ENCODE measurements at regions not wholly inside any gene's neighbourhood (a gene's known extent, or its start where the extent isn't known, plus 50 kb on each side); places are given as distances from the start of the nearest gene placed in this dataset.

DNA sequence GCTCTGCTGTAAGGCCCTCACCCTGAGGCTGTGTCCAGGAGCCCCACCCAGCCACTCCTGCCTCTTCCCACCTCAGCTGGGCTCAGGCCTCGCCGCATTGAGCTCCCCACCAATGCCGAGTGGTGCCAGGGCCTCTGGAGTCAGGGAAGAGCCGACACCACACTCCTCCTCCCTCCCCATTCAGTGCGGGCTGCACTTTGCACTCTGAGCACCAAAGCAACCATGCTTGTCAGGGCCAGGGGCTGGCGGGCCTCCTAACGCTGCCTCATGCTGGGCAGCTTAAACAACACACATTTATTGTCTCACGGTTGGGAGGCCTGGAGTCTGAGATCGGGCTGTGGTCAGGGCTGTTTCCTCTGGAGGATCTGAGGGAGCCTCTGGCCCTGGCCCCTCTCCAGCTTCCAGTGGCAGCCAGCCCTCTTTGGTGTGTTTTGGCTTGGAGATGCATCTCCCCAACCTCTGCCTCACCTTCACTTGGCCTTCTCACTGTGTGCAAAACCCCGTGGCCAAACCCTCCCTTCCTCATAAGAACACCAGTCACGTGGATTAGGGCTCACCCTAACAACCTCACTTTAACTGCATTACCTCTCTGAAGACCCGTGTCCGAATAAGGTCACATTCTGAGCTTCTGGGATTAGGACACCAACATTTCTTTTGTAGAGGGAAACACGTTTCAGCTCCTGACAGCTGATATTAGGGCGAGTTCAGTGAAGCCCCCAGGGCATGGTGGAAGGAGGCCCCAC, 157.8 kb downstream of the MED10 start:
- WGBS, 2 donors, result 29 to 45% methylated on average over 15 of the region's 15 CpGs
- H3K27ac ChIP-seq, result no peak overlapping the region
- H3K4me1 ChIP-seq, result peaks cover 0 to 3% (median 0%) of the 10 kb centered on the region in 4 donors
- H3K27me3 ChIP-seq, result no peaks in the 10 kb centered on the region
- H3K36me3 ChIP-seq, result no peaks in the 10 kb centered on the region
- TF ChIP-seq EP300 (IDR thresholded peaks at IDR 0.05), result no peak
- no peak for TF ChIP-seq CTCF (IDR thresholded peaks at IDR 0.05)
- TF ChIP-seq POLR2A (IDR thresholded peaks at IDR 0.05), result no peak
- DNase-seq (ENCODE audit: low spot score in 2 of 2), result no peak
- H3K9me3 ChIP-seq, result peaks cover 0 to 3% (median 0%) of the 10 kb centered on the region in 4 donors
- no peak overlapping the region for H3K4me3 ChIP-seq

DNA sequence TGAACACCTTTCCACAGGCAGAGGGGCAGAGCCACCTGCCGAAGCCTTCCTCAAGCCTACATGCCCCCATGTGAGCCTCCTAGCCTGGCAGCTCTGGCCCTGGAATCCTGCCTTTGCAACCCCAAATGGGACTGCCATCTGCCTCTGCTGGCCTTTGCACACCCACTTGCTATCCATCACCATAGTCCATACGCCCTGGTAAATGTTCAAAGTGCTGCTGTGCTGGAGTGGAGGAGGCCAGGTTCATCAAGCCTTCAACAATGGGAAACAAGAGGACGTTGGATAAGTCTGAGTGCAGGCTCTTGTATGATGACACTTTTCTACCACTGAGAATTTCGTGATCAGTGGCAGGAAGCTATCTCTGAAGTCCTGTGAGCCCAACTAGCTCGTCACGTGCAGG, 159.8 kb downstream of the MED10 start:
- Histone ChIP-seq H3K27me3 (no peaks in the 10 kb centered on the region), H3K9me3 (peaks cover 0 to 3% (median 0%) of the 10 kb centered on the region in 4 donors), H3K27ac (no peak overlapping the region), H3K36me3 (no peaks in the 10 kb centered on the region), H3K4me1 (peaks cover 0 to 3% (median 0%) of the 10 kb centered on the region in 4 donors), H3K4me3 (no peak overlapping the region)
- DNase-seq (ENCODE audit: low spot score in 2 of 2), result no peak
- no peak for TF ChIP-seq CTCF (IDR thresholded peaks at IDR 0.05)
- no peak for TF ChIP-seq POLR2A (IDR thresholded peaks at IDR 0.05)
- TF ChIP-seq EP300 (IDR thresholded peaks at IDR 0.05), result no peak
- 83 to 84% methylated on average over 6 of the region's 6 CpGs for WGBS, 2 donors

- no peak for DNase-seq (ENCODE audit: low spot score in 2 of 2)
- no peaks in the 10 kb centered on the region for H3K27me3 ChIP-seq
- H3K4me3 ChIP-seq, result no peak overlapping the region
- no peak for TF ChIP-seq CTCF (IDR thresholded peaks at IDR 0.05)
- TF ChIP-seq POLR2A (IDR thresholded peaks at IDR 0.05), result no peak
- TF ChIP-seq EP300 (IDR thresholded peaks at IDR 0.05), result no peak
- H3K9me3 ChIP-seq, result peaks cover 0 to 3% (median 0%) of the 10 kb centered on the region in 4 donors
- peaks cover 0 to 3% (median 0%) of the 10 kb centered on the region in 4 donors for H3K4me1 ChIP-seq
- no peak overlapping the region for H3K27ac ChIP-seq
- 83 to 88% methylated on average over 7 of the region's 7 CpGs for WGBS, 2 donors
- H3K36me3 ChIP-seq, result no peaks in the 10 kb centered on the region
Measured at GRCh38 chr5:6218116-6218515, 160.2 kb downstream of the MED10 start.

DNA sequence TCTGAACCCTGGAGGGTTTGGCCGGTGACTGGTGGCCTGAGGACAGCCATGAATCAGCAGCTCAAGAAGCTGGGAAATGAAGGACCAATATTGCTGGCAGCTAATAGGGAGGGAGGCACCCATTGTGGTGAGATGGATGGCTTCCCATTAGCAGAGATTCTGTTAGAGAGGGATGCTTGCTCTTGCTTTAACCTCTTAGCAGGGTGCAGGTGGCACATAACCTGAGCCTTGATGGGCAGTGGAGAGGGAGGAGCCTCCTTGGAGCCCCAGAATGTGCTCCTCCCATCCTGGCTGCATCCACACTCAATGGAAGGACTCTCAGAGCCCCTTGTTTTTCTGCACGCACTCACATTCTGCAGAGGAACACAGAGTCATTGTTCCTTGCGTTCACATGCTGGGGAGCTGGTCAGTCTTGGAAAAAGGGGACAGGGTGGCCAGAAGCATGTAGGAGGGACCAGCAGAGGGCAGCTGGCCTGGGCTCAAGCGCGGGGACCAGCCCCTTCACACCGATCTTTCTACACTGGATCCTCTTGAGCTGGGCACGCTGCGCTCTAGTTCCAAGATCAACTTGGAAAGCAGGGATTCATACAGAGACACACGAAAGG, 161.8 kb downstream of the MED10 start:
- peaks cover 0 to 7% (median 0%) of the 10 kb centered on the region in 4 donors for H3K9me3 ChIP-seq
- WGBS, 2 donors, result 58 to 72% methylated on average over 9 of the region's 9 CpGs

More for the DNA sequence above, 161.8 kb downstream of the MED10 start:
- Histone ChIP-seq H3K4me3 (no peak overlapping the region), H3K4me1 (peaks cover 0 to 3% (median 0%) of the 10 kb centered on the region in 4 donors), H3K27ac (no peak overlapping the region), H3K27me3 (no peaks in the 10 kb centered on the region), H3K36me3 (no peaks in the 10 kb centered on the region)
- DNase-seq (ENCODE audit: low spot score in 2 of 2), result no peak
- TF ChIP-seq POLR2A (IDR thresholded peaks at IDR 0.05) (no peak), EP300 (IDR thresholded peaks at IDR 0.05) (no peak), CTCF (IDR thresholded peaks at IDR 0.05) (no peak)
